Common myeloid progenitor, CD34-positive (primary cell): ENCODE measurements at regions not wholly inside any gene's neighbourhood (a gene's known extent, or its start where the extent isn't known, plus 50 kb on each side); places are given as distances from the start of the nearest gene placed in this dataset.

Experiments used
- CTCF ChIA-PET: fragments of 350-600 bp; sonication (Branson Sonifier 250); formaldehyde crosslinking; loops from one replicate; lab custom pipeline; 2021; ENCODE audit warnings: antibody characterized with exemption; lab: Charles Lee
- POLR2A ChIA-PET: fragments of 350-600 bp; sonication (Branson Sonifier 250); formaldehyde crosslinking; loops from one replicate; lab custom pipeline; 2021; ENCODE audit warnings: antibody characterized with exemption; lab: Charles Lee
- DNase-seq, 3 donors: peaks; one replicate each; pipeline versions ENCODE4 v3.0.0 to v3.0.0-alpha.2; 2013
- H3K27ac ChIP-seq, 2 experiments: 1 replicate in 1 of 2; 2 replicates in 1 of 2; pipeline ENCODE4 v1.7.0; 2013; ENCODE audit warnings: inconsistent platforms in 2 of 2, low read length in 2 of 2, mild to moderate bottlenecking in 2 of 2, low read depth in 1 of 2, moderate library complexity in 1 of 2; ENCODE audit not compliant: severe bottlenecking in 2 of 2, insufficient read depth in 1 of 2, poor library complexity in 1 of 2
- H3K27me3 ChIP-seq, 5 experiments: replicated peaks in 2 of 5; 1 replicate in 3 of 5; 2 replicates in 2 of 5; pipeline versions ENCODE4 v1.6.1 to v1.7.0; 2013; ENCODE audit warnings: low read length in 4 of 5, mild to moderate bottlenecking in 2 of 5, moderate library complexity in 2 of 5, inconsistent platforms in 1 of 5; ENCODE audit not compliant: insufficient read depth in 5 of 5, control insufficient read depth in 4 of 5
- H3K36me3 ChIP-seq, 4 experiments: 1 replicate in 2 of 4; 2 replicates in 2 of 4; pipeline versions ENCODE4 v1.6.1 to v1.7.0; 2013; ENCODE audit warnings: low read length in 3 of 4, control low read depth in 1 of 4, mild to moderate bottlenecking in 1 of 4; ENCODE audit not compliant: control insufficient read depth in 4 of 4, insufficient read depth in 4 of 4
- H3K4me1 ChIP-seq, 4 experiments: 1 replicate in 3 of 4; 2 replicates in 1 of 4; pipeline versions ENCODE4 v1.6.1 to v1.7.1; 2013; ENCODE audit warnings: low read length in 3 of 4, mild to moderate bottlenecking in 3 of 4, control low read depth in 1 of 4, inconsistent platforms in 1 of 4, moderate library complexity in 1 of 4; ENCODE audit not compliant: control insufficient read depth in 4 of 4, insufficient read depth in 4 of 4; ENCODE audit errors: control extremely low read depth in 1 of 4
- H3K4me3 ChIP-seq, 7 experiments: 1 replicate in 4 of 7; 2 replicates in 3 of 7; pipeline versions ENCODE4 v1.5.1 to v1.7.0; 2013; ENCODE audit warnings: mild to moderate bottlenecking in 7 of 7, low read length in 6 of 7, moderate library complexity in 6 of 7, inconsistent platforms in 2 of 7, low read depth in 2 of 7, control low read depth in 1 of 7; ENCODE audit not compliant: insufficient read depth in 4 of 7, control insufficient read depth in 1 of 7; ENCODE audit errors: extremely low read depth in 1 of 7
- H3K9me3 ChIP-seq, 5 experiments: 1 replicate in 4 of 5; 2 replicates in 1 of 5; pipeline versions ENCODE4 v1.6.1 to v1.7.1; 2013; ENCODE audit warnings: low read length in 4 of 5, mild to moderate bottlenecking in 2 of 5, inconsistent platforms in 1 of 5, low read depth in 1 of 5, moderate library complexity in 1 of 5; ENCODE audit not compliant: control insufficient read depth in 4 of 5, insufficient read depth in 2 of 5; ENCODE audit errors: control extremely low read depth in 1 of 5
- WGBS: methylation state at CpG from one replicate; pipeline ENCODE4 v1.1.5; 2013; ENCODE audit not compliant: insufficient coverage; 5-methylcytosine and 5-hydroxymethylcytosine counted together

- Histone ChIP-seq H3K4me3 (no peak overlapping the region), H3K36me3 (no peaks in the 10 kb centered on the region), H3K27me3 (no peaks in the 10 kb centered on the region), H3K27ac (no peak overlapping the region), H3K4me1 (no peaks in the 10 kb centered on the region), H3K9me3 (no peaks in the 10 kb centered on the region)
- ChIA-PET CTCF (no interaction called here), POLR2A (no interaction called here)
- DNase-seq: no peak
- 90% methylated on average over 2 of the region's 3 CpGs for WGBS
These were observed 1655.6 kb downstream of the SI start for GRCh38 chr3:163422671-163423070.

- ChIA-PET CTCF (no interaction called here), POLR2A (no interaction called here)
- H3K27me3 ChIP-seq: no peaks in the 10 kb centered on the region
- H3K9me3 ChIP-seq: no peaks in the 10 kb centered on the region
- H3K4me3 ChIP-seq: no peak overlapping the region
- DNase-seq: no peak
- 100% methylated on average over 2 of the region's 3 CpGs for WGBS
- no peaks in the 10 kb centered on the region for H3K4me1 ChIP-seq
- no peak overlapping the region for H3K27ac ChIP-seq
- no peaks in the 10 kb centered on the region for H3K36me3 ChIP-seq
These were observed 1686.7 kb downstream of the SI start for GRCh38 chr3:163391407-163392181.

- no peak for DNase-seq
- H3K27me3 ChIP-seq: no peaks in the 10 kb centered on the region
- no peaks in the 10 kb centered on the region for H3K36me3 ChIP-seq
- no CpG with 5 or more reads among the region's 1 CpG for WGBS
- POLR2A ChIA-PET: no interaction called here
- CTCF ChIA-PET: no interaction called here
- H3K9me3 ChIP-seq: no peaks in the 10 kb centered on the region
- no peaks in the 10 kb centered on the region for H3K4me1 ChIP-seq
- H3K27ac ChIP-seq: no peak overlapping the region
- no peak overlapping the region for H3K4me3 ChIP-seq
These were observed 1693.9 kb downstream of the SI start for GRCh38 chr3:163384383-163384782.

GRCh38 chr3:163382183-163382582 is 1696.1 kb downstream of the SI start:
- H3K4me1 ChIP-seq: no peaks in the 10 kb centered on the region
- H3K9me3 ChIP-seq: no peaks in the 10 kb centered on the region
- H3K27me3 ChIP-seq: no peaks in the 10 kb centered on the region
- H3K27ac ChIP-seq: no peak overlapping the region
- CTCF ChIA-PET: no interaction called here
- no peak for DNase-seq
- no peak overlapping the region for H3K4me3 ChIP-seq
- POLR2A ChIA-PET: no interaction called here
- 68% methylated on average over 2 of the region's 2 CpGs for WGBS
- H3K36me3 ChIP-seq: no peaks in the 10 kb centered on the region

GRCh38 chr3:163368168-163368567 is 1710.1 kb downstream of the SI start:
- ChIA-PET POLR2A (no interaction called here), CTCF (no interaction called here)
- Histone ChIP-seq H3K36me3 (no peaks in the 10 kb centered on the region), H3K27ac (no peak overlapping the region), H3K4me1 (no peaks in the 10 kb centered on the region), H3K27me3 (no peaks in the 10 kb centered on the region), H3K4me3 (no peak overlapping the region), H3K9me3 (no peaks in the 10 kb centered on the region)
- DNase-seq: no peak

- DNase-seq: no peak
- ChIA-PET POLR2A (no interaction called here), CTCF (no interaction called here)
- Histone ChIP-seq H3K4me3 (no peak overlapping the region), H3K27ac (no peak overlapping the region), H3K9me3 (no peaks in the 10 kb centered on the region), H3K27me3 (no peaks in the 10 kb centered on the region), H3K4me1 (no peaks in the 10 kb centered on the region), H3K36me3 (no peaks in the 10 kb centered on the region)
- WGBS: no CpG with 5 or more reads among the region's 4 CpGs
These were observed 1713.6 kb downstream of the SI start for GRCh38 chr3:163364717-163365116.

- no CpG with 5 or more reads among the region's 2 CpGs for WGBS
- H3K27ac ChIP-seq: no peak overlapping the region
- H3K27me3 ChIP-seq: no peaks in the 10 kb centered on the region
- H3K4me1 ChIP-seq: no peaks in the 10 kb centered on the region
- no peak for DNase-seq
- ChIA-PET POLR2A (no interaction called here), CTCF (no interaction called here)
- no peak overlapping the region for H3K4me3 ChIP-seq
- no peaks in the 10 kb centered on the region for H3K36me3 ChIP-seq
- H3K9me3 ChIP-seq: no peaks in the 10 kb centered on the region
These were observed 1716.1 kb downstream of the SI start for GRCh38 chr3:163362151-163362550.
